Esophagus (tissue), 2 donors: ENCODE measurements at regions not wholly inside any gene's neighbourhood (a gene's known extent, or its start where the extent isn't known, plus 50 kb on each side); places are given as distances from the start of the nearest gene placed in this dataset.
"Not testable (repeated sequence)": the region's sequence is repeated elsewhere in the genome, so short reads cannot be mapped to it uniquely, and the experiment has no call there.

Source experiments
- H3K27ac ChIP-seq, 2 donors: one replicate each; pipeline ENCODE4 v1.5.1; 2013; ENCODE audit warnings: low read depth in 2 of 2, mild to moderate bottlenecking in 2 of 2, inconsistent platforms in 1 of 2, low read length in 1 of 2, moderate library complexity in 1 of 2
- H3K27me3 ChIP-seq, 2 donors: one replicate each; pipeline ENCODE4 v1.6.1; 2013; ENCODE audit warnings: low read length in 2 of 2, control low read depth in 1 of 2, mild to moderate bottlenecking in 1 of 2; ENCODE audit not compliant: insufficient read depth in 2 of 2, control insufficient read depth in 1 of 2
- H3K36me3 ChIP-seq, 2 donors: one replicate each; pipeline ENCODE4 v1.6.1; 2013; ENCODE audit warnings: low read length in 1 of 2; ENCODE audit not compliant: control insufficient read depth in 2 of 2, insufficient read depth in 2 of 2
- H3K4me1 ChIP-seq, 2 donors: one replicate each; pipeline ENCODE4 v1.6.1; 2013; ENCODE audit warnings: low read length in 1 of 2; ENCODE audit not compliant: control insufficient read depth in 2 of 2, insufficient read depth in 2 of 2
- H3K4me3 ChIP-seq, 2 donors: one replicate each; pipeline ENCODE4 v1.5.1; 2013; ENCODE audit warnings: low read length in 2 of 2, mild to moderate bottlenecking in 2 of 2, low read depth in 1 of 2, moderate library complexity in 1 of 2
- H3K9me3 ChIP-seq, 2 donors: one replicate each; pipeline ENCODE4 v1.6.1; 2013; ENCODE audit warnings: mild to moderate bottlenecking in 2 of 2, low read depth in 1 of 2, low read length in 1 of 2, moderate library complexity in 1 of 2; ENCODE audit not compliant: control insufficient read depth in 2 of 2, insufficient read depth in 1 of 2
- WGBS, 2 donors: extraction: QIAGEN DNeasy Blood & Tissue Kit; methylation state at CpG; one replicate each; pipeline ENCODE4 v1.1.7; 2013; 5-methylcytosine and 5-hydroxymethylcytosine counted together
- donor health status: healthy with polysubstance abuse.
- donor health status: Bipolar disorder and iron deficiency.

GRCh38 chr14:34088914-34089313 lies 138.0 kb upstream of the EGLN3 start:
- WGBS, 2 donors: 56 to 70% methylated on average over 2 of the region's 2 CpGs
- no peaks in the 10 kb centered on the region for H3K27me3 ChIP-seq
- no peak overlapping the region for H3K4me3 ChIP-seq
- H3K9me3 ChIP-seq: peaks cover 0 to 4% of the 10 kb centered on the region in 2 donors
- no peaks in the 10 kb centered on the region for H3K36me3 ChIP-seq
- no peak overlapping the region for H3K27ac ChIP-seq
- H3K4me1 ChIP-seq: no peaks in the 10 kb centered on the region

- WGBS, 2 donors: 97 to 99% methylated on average over 3 of the region's 3 CpGs
- Histone ChIP-seq H3K4me1 (no peaks in the 10 kb centered on the region), H3K4me3 (no peak overlapping the region), H3K36me3 (no peaks in the 10 kb centered on the region), H3K9me3 (peaks cover 0 to 4% of the 10 kb centered on the region in 2 donors), H3K27me3 (no peaks in the 10 kb centered on the region), H3K27ac (no peak overlapping the region)
Measured at GRCh38 chr14:34087571-34087970, 136.7 kb upstream of the EGLN3 start.

GRCh38 chr14:34086223-34086757 lies 135.4 kb upstream of the EGLN3 start:
- H3K27me3 ChIP-seq: no peaks in the 10 kb centered on the region
- H3K27ac ChIP-seq: no peak overlapping the region
- no peaks in the 10 kb centered on the region for H3K36me3 ChIP-seq
- WGBS, 2 donors: 80 to 89% methylated on average over 2 of the region's 2 CpGs
- H3K4me1 ChIP-seq: peaks cover 0 to 2% of the 10 kb centered on the region in 2 donors
- H3K4me3 ChIP-seq: no peak overlapping the region
- H3K9me3 ChIP-seq: peaks cover 0 to 4% of the 10 kb centered on the region in 2 donors

- no peak overlapping the region for H3K4me3 ChIP-seq
- H3K27ac ChIP-seq: no peak overlapping the region
- WGBS, 2 donors: 87% methylated on average over 1 of the region's 1 CpG
- H3K4me1 ChIP-seq: peaks cover 0 to 2% of the 10 kb centered on the region in 2 donors
- no peaks in the 10 kb centered on the region for H3K27me3 ChIP-seq
- H3K36me3 ChIP-seq: no peaks in the 10 kb centered on the region
- peaks cover 0 to 4% of the 10 kb centered on the region in 2 donors for H3K9me3 ChIP-seq
Measured at GRCh38 chr14:34085695-34086094, 134.8 kb upstream of the EGLN3 start.

- H3K9me3 ChIP-seq: no peaks in the 10 kb centered on the region
- H3K4me1 ChIP-seq: peaks cover 0 to 2% of the 10 kb centered on the region in 2 donors
- H3K36me3 ChIP-seq: no peaks in the 10 kb centered on the region
- no peak overlapping the region for H3K27ac ChIP-seq
- no peak overlapping the region for H3K4me3 ChIP-seq
- WGBS, 2 donors: 24 to 32% methylated on average over 6 of the region's 6 CpGs
- no peaks in the 10 kb centered on the region for H3K27me3 ChIP-seq
Measured at GRCh38 chr14:34081576-34082136, 130.8 kb upstream of the EGLN3 start.

- Histone ChIP-seq H3K9me3 (no peaks in the 10 kb centered on the region), H3K36me3 (no peaks in the 10 kb centered on the region), H3K4me3 (no peak overlapping the region), H3K4me1 (peaks cover 0 to 2% of the 10 kb centered on the region in 2 donors), H3K27me3 (no peaks in the 10 kb centered on the region), H3K27ac (no peak overlapping the region)
- whole genome bisulfite sequencing, 2 donors: 64 to 69% methylated on average over 7 of the region's 7 CpGs
Measured at GRCh38 chr14:34081101-34081575, 130.3 kb upstream of the EGLN3 start.

- not testable (repeated sequence) for H3K9me3 ChIP-seq, H3K27ac ChIP-seq, H3K27me3 ChIP-seq, H3K36me3 ChIP-seq, H3K4me3 ChIP-seq, H3K4me1 ChIP-seq
- 95 to 100% methylated on average over 2 of the region's 4 CpGs for WGBS, 2 donors
Measured at GRCh38 chr14:34079643-34080042, 128.8 kb upstream of the EGLN3 start.

- Histone ChIP-seq H3K9me3 (no peaks in the 10 kb centered on the region), H3K27ac (no peak overlapping the region), H3K27me3 (no peaks in the 10 kb centered on the region), H3K36me3 (no peaks in the 10 kb centered on the region), H3K4me3 (no peak overlapping the region), H3K4me1 (peaks cover 0 to 2% of the 10 kb centered on the region in 2 donors)
- WGBS, 2 donors: 78 to 87% methylated on average over 12 of the region's 12 CpGs
Measured at GRCh38 chr14:34078117-34078743, 127.4 kb upstream of the EGLN3 start.

GRCh38 chr14:34075826-34076225 lies 125.0 kb upstream of the EGLN3 start:
- no peaks in the 10 kb centered on the region for H3K4me1 ChIP-seq
- H3K27ac ChIP-seq: no peak overlapping the region
- no peaks in the 10 kb centered on the region for H3K36me3 ChIP-seq
- H3K27me3 ChIP-seq: no peaks in the 10 kb centered on the region
- H3K4me3 ChIP-seq: no peak overlapping the region
- H3K9me3 ChIP-seq: no peaks in the 10 kb centered on the region
- 82 to 86% methylated on average over 1 of the region's 1 CpG for WGBS, 2 donors
